Trophoblast cell (in vitro differentiated cells and primary cell): ENCODE measurements at regions not wholly inside any gene's neighbourhood (a gene's known extent, or its start where the extent isn't known, plus 50 kb on each side); places are given as distances from the start of the nearest gene placed in this dataset.

Source experiments
- DNase-seq, 2 donors: peaks; one replicate each; pipeline ENCODE4 v3.0.0-alpha.2; 2016
- H2AFZ ChIP-seq: 2 replicates; pipeline ENCODE4 v1.6.1; 2013; ENCODE audit warnings: low read length, moderate library complexity, mild to moderate bottlenecking; ENCODE audit not compliant: insufficient read depth, poor library complexity
- H2AK5ac ChIP-seq: 2 replicates; pipeline ENCODE4 v1.6.1; 2013; ENCODE audit warnings: mild to moderate bottlenecking, low read length
- H2BK120ac ChIP-seq: 2 replicates; pipeline ENCODE4 v1.6.1; 2013; ENCODE audit warnings: low read length, mild to moderate bottlenecking, moderate library complexity; ENCODE audit not compliant: insufficient read depth, poor library complexity
- H2BK12ac ChIP-seq: 2 replicates; pipeline ENCODE4 v1.6.1; 2013; ENCODE audit warnings: mild to moderate bottlenecking, low read length, moderate library complexity
- H2BK5ac ChIP-seq: 2 replicates; pipeline ENCODE4 v1.6.1; 2013; ENCODE audit warnings: low read length, low read depth, moderate library complexity, mild to moderate bottlenecking; ENCODE audit not compliant: poor library complexity
- H3K14ac ChIP-seq: 2 replicates; pipeline ENCODE4 v1.6.1; 2013; ENCODE audit warnings: mild to moderate bottlenecking, low read length
- H3K18ac ChIP-seq: 2 replicates; pipeline ENCODE4 v1.6.1; 2013; ENCODE audit warnings: mild to moderate bottlenecking, low read length
- H3K23ac ChIP-seq: 2 replicates; pipeline ENCODE4 v1.6.1; 2013; ENCODE audit warnings: low read length
- H3K27ac ChIP-seq: 2 replicates; pipeline ENCODE4 v1.5.1; 2013; ENCODE audit warnings: low read depth, mild to moderate bottlenecking, inconsistent platforms, low read length, moderate library complexity
- H3K27me3 ChIP-seq: 2 replicates; pipeline ENCODE4 v1.6.1; 2013; ENCODE audit warnings: inconsistent platforms, mild to moderate bottlenecking, low read length, moderate library complexity; ENCODE audit not compliant: insufficient read depth
- H3K36me3 ChIP-seq, 2 experiments: 1 replicate in 1 of 2; 2 replicates in 1 of 2; pipeline ENCODE4 v1.6.1; 2013; ENCODE audit warnings: low read length in 2 of 2, mild to moderate bottlenecking in 2 of 2, moderate library complexity in 1 of 2; ENCODE audit not compliant: insufficient read depth in 2 of 2, control insufficient read depth in 1 of 2
- H3K4ac ChIP-seq: 2 replicates; pipeline ENCODE4 v1.6.1; 2013; ENCODE audit warnings: low read depth, mild to moderate bottlenecking, low read length, moderate library complexity
- H3K4me1 ChIP-seq, 2 experiments: 1 replicate in 1 of 2; 2 replicates in 1 of 2; pipeline ENCODE4 v1.6.1; 2013; ENCODE audit warnings: low read length in 2 of 2, mild to moderate bottlenecking in 2 of 2, moderate library complexity in 1 of 2; ENCODE audit not compliant: insufficient read depth in 2 of 2, control insufficient read depth in 1 of 2
- H3K4me2 ChIP-seq: 2 replicates; pipeline ENCODE4 v1.6.1; 2013; ENCODE audit warnings: inconsistent platforms, mild to moderate bottlenecking, low read length, moderate library complexity
- H3K4me3 ChIP-seq: 2 replicates; pipeline ENCODE4 v1.5.1; 2013; ENCODE audit warnings: mild to moderate bottlenecking, low read depth, low read length, inconsistent platforms
- H3K79me1 ChIP-seq: one replicate; pipeline ENCODE4 v1.6.1; 2013; ENCODE audit warnings: low read length
- H3K79me2 ChIP-seq: 2 replicates; pipeline ENCODE4 v1.6.1; 2013; ENCODE audit warnings: low read length, mild to moderate bottlenecking; ENCODE audit not compliant: control insufficient read depth, insufficient read depth, poor library complexity
- H3K9ac ChIP-seq: 2 replicates; pipeline ENCODE4 v1.6.1; 2013; ENCODE audit warnings: mild to moderate bottlenecking, low read length
- H3K9me3 ChIP-seq: 2 replicates; pipeline ENCODE4 v1.6.1; 2013; ENCODE audit warnings: low read depth, mild to moderate bottlenecking, control low read depth, inconsistent platforms, low read length; ENCODE audit not compliant: insufficient read depth
- H4K12ac ChIP-seq: 2 replicates; pipeline ENCODE4 v1.6.1; 2013; ENCODE audit warnings: low read depth, mild to moderate bottlenecking, low read length, moderate library complexity
- H4K8ac ChIP-seq: 2 replicates; pipeline ENCODE4 v1.6.1; 2013; ENCODE audit warnings: low read depth, mild to moderate bottlenecking, low read length, moderate library complexity
- H4K91ac ChIP-seq: one replicate; pipeline ENCODE4 v1.6.1; 2013; ENCODE audit warnings: low read depth, mild to moderate bottlenecking, low read length, moderate library complexity
- WGBS: extraction: QIAGEN DNeasy Blood & Tissue Kit; methylation state at CpG from one replicate; pipeline ENCODE4 v1.1.7; 2013; ENCODE audit warnings: missing lambda C conversion rate; ENCODE audit not compliant: insufficient read length, insufficient coverage; ENCODE audit errors: extremely low coverage; 5-methylcytosine and 5-hydroxymethylcytosine counted together

DNA sequence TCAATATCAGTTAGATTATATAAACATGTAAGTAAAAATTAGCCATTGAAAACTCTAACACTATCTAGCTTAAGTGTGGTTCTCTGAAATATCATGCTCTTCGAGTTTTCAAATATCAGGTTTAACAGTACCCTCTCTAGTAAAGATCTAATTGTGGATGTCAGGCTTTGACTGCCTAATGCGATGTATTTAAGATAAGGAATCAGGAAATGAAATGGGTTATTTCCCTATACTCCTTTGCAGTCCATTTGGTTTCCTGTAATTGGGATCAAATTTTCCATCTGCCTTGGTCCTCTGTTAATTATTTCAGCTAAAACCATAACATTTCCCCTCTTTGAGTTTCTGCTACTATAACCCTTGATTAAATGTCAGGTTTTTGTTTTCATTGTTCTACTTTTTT lies 361.3 kb upstream of the MMS22L start:
- H3K4ac ChIP-seq: no peak overlapping the region
- no CpG with 5 or more reads among the region's 2 CpGs for WGBS
- no peak overlapping the region for H3K27ac ChIP-seq

DNA sequence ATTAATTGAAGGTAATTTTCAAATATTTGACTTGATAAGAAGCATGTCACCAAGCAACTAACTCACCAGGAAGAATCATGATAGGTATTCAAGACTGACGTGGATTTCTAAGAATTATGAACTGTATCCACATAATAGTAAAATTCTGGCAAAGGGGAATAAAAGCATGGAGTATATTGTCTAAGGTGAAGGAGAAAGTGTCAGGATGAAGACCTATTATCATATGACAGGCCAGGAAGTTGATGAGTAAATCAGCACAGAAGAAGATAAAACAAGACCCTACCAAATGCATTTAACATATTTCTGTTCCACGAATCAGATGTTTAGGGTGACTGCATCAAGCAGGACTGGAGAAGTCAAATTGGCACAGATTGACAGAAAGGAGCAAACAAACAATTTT lies 362.7 kb upstream of the MMS22L start:
- Histone ChIP-seq H3K27me3 (no peaks in the 10 kb centered on the region), H3K4ac (no peak overlapping the region), H3K79me1 (no peaks in the 10 kb centered on the region), H3K79me2 (no peaks in the 10 kb centered on the region), H4K8ac (no peak overlapping the region), H3K4me1 (no peaks in the 10 kb centered on the region), H3K18ac (no peak overlapping the region), H3K9ac (no peak overlapping the region), H3K4me2 (no peak overlapping the region), H3K14ac (no peak overlapping the region), H3K4me3 (no peak overlapping the region), H4K91ac (no peak overlapping the region), H2AK5ac (no peak overlapping the region), H2AFZ (no peak overlapping the region), H4K12ac (no peak overlapping the region), H2BK120ac (no peak overlapping the region), H3K23ac (no peak overlapping the region), H3K36me3 (no peaks in the 10 kb centered on the region), H3K9me3 (no peaks in the 10 kb centered on the region), H2BK12ac (no peak overlapping the region), H3K27ac (no peak overlapping the region), H2BK5ac (no peak overlapping the region)
- WGBS: no CpG with 5 or more reads among the region's 2 CpGs
- DNase-seq: no peak

More for the DNA sequence above, 361.3 kb upstream of the MMS22L start:
- Histone ChIP-seq H2BK5ac (no peak overlapping the region), H3K27me3 (no peaks in the 10 kb centered on the region), H3K79me1 (no peaks in the 10 kb centered on the region), H2BK120ac (no peak overlapping the region), H4K91ac (no peak overlapping the region), H4K8ac (no peak overlapping the region), H3K14ac (no peak overlapping the region), H2AFZ (no peak overlapping the region), H2BK12ac (no peak overlapping the region), H2AK5ac (no peak overlapping the region), H3K79me2 (no peaks in the 10 kb centered on the region), H3K4me2 (no peak overlapping the region), H3K18ac (no peak overlapping the region), H3K9ac (no peak overlapping the region), H3K4me1 (no peaks in the 10 kb centered on the region), H3K36me3 (no peaks in the 10 kb centered on the region), H3K23ac (no peak overlapping the region), H3K4me3 (no peak overlapping the region), H4K12ac (no peak overlapping the region), H3K9me3 (no peaks in the 10 kb centered on the region)
- DNase-seq: no peak

GRCh38 chr6:97653076-97653475 lies 370.1 kb upstream of the MMS22L start:
- Histone ChIP-seq H3K14ac (no peak overlapping the region), H3K4ac (no peak overlapping the region), H3K23ac (no peak overlapping the region), H4K91ac (no peak overlapping the region), H3K36me3 (no peaks in the 10 kb centered on the region), H4K12ac (no peak overlapping the region), H2AK5ac (no peak overlapping the region), H3K9me3 (no peaks in the 10 kb centered on the region), H2BK12ac (no peak overlapping the region), H2BK5ac (no peak overlapping the region), H3K4me3 (no peak overlapping the region), H4K8ac (no peak overlapping the region), H3K9ac (no peak overlapping the region), H2BK120ac (no peak overlapping the region), H2AFZ (no peak overlapping the region), H3K27me3 (no peaks in the 10 kb centered on the region), H3K27ac (no peak overlapping the region), H3K4me2 (no peak overlapping the region), H3K79me1 (no peaks in the 10 kb centered on the region), H3K4me1 (no peaks in the 10 kb centered on the region), H3K18ac (no peak overlapping the region), H3K79me2 (no peaks in the 10 kb centered on the region)
- DNase-seq: no peak

DNA sequence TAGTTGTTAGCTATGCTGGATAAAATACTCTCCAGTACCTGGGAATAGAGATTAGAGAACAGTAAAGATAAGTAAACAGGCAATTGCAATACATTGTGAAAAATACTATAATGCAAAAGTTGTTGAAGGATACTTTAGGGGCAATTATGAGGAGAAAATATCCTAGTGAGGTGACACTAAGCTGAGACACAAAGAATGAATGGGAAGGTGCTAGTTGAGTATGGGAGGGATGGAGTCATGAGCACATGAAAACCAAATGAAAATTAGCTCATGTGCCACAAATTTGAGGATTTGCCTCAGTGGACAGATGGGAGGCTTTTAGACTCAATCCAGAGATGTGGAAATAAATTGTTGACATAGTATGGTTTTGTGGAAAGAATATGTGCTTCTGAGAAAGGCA lies 370.5 kb upstream of the MMS22L start:
- H3K9me3 ChIP-seq: no peaks in the 10 kb centered on the region
- H3K4me1 ChIP-seq: no peaks in the 10 kb centered on the region
- H2BK120ac ChIP-seq: no peak overlapping the region
- no peak overlapping the region for H3K9ac ChIP-seq
- H4K8ac ChIP-seq: no peak overlapping the region
- H2AFZ ChIP-seq: no peak overlapping the region
- H3K4me2 ChIP-seq: no peak overlapping the region
- H2AK5ac ChIP-seq: no peak overlapping the region
- no peak for DNase-seq
- H3K23ac ChIP-seq: no peak overlapping the region
- H4K91ac ChIP-seq: no peak overlapping the region
- no peak overlapping the region for H2BK5ac ChIP-seq
- no peak overlapping the region for H4K12ac ChIP-seq
- H3K27me3 ChIP-seq: no peaks in the 10 kb centered on the region
- no peak overlapping the region for H3K4ac ChIP-seq
- H3K27ac ChIP-seq: no peak overlapping the region
- no peaks in the 10 kb centered on the region for H3K79me2 ChIP-seq
- no peak overlapping the region for H3K14ac ChIP-seq
- no peaks in the 10 kb centered on the region for H3K79me1 ChIP-seq
- no peak overlapping the region for H3K18ac ChIP-seq
- H3K36me3 ChIP-seq: no peaks in the 10 kb centered on the region
- H2BK12ac ChIP-seq: no peak overlapping the region
- H3K4me3 ChIP-seq: no peak overlapping the region

- H4K12ac ChIP-seq: no peak overlapping the region
- WGBS: no CpG with 5 or more reads among the region's 3 CpGs
- H3K79me1 ChIP-seq: no peaks in the 10 kb centered on the region
- H2AK5ac ChIP-seq: no peak overlapping the region
- no peak overlapping the region for H4K91ac ChIP-seq
- H3K27ac ChIP-seq: no peak overlapping the region
- no peak for DNase-seq
- no peak overlapping the region for H3K14ac ChIP-seq
- no peak overlapping the region for H4K8ac ChIP-seq
- no peak overlapping the region for H3K18ac ChIP-seq
- no peaks in the 10 kb centered on the region for H3K9me3 ChIP-seq
- no peaks in the 10 kb centered on the region for H3K36me3 ChIP-seq
- H3K79me2 ChIP-seq: no peaks in the 10 kb centered on the region
- H3K27me3 ChIP-seq: no peaks in the 10 kb centered on the region
- H3K4me3 ChIP-seq: no peak overlapping the region
- no peaks in the 10 kb centered on the region for H3K4me1 ChIP-seq
- H3K23ac ChIP-seq: no peak overlapping the region
- H2BK12ac ChIP-seq: no peak overlapping the region
- H3K9ac ChIP-seq: no peak overlapping the region
- no peak overlapping the region for H2BK5ac ChIP-seq
- no peak overlapping the region for H3K4ac ChIP-seq
- H2AFZ ChIP-seq: no peak overlapping the region
- no peak overlapping the region for H3K4me2 ChIP-seq
- H2BK120ac ChIP-seq: no peak overlapping the region
Measured at GRCh38 chr6:97654674-97655073, 371.7 kb upstream of the MMS22L start.
